Activated naive CD8-positive, alpha-beta T cell treated with anti-CD3 and anti-CD28 coated beads, Interleukin-2, amount 10 ng/mL, durations not matched to agents 7 days and 5 days (primary cell): ENCODE measurements at regions not wholly inside any gene's neighbourhood (a gene's known extent, or its start where the extent isn't known, plus 50 kb on each side); places are given as distances from the start of the nearest gene placed in this dataset.
A peak's percentile ranks its signal among the peaks of the same experiment; 100 is the strongest.

Source experiments
- ATAC-seq: fragments of 150-1000 bp; cut with Tn5 transposase; one replicate; pipeline ENCODE4 v1.10.0; 2021; ENCODE audit warnings: low read depth, moderate library complexity
- POLR2A ChIA-PET: fragments of 350-600 bp; sonication (Branson Sonifier 250); formaldehyde crosslinking; loops from one replicate; lab custom pipeline; 2021; ENCODE audit warnings: antibody characterized with exemption; lab: Charles Lee
- DNase-seq: peaks from one replicate; pipeline ENCODE4 v3.0.0; 2021
- H3K27ac Mint-ChIP-seq: one replicate; pipeline ENCODE4 v1.8.0; 2022; ENCODE audit warnings: mild to moderate bottlenecking, mixed read lengths
- H3K27me3 Mint-ChIP-seq: one replicate; pipeline ENCODE4 v1.8.0; 2022; ENCODE audit warnings: mild to moderate bottlenecking, moderate library complexity, mixed read lengths
- H3K36me3 Mint-ChIP-seq: one replicate; pipeline ENCODE4 v1.8.0; 2021; ENCODE audit warnings: mild to moderate bottlenecking, mixed read lengths
- H3K4me1 Mint-ChIP-seq: one replicate; pipeline ENCODE4 v1.8.0; 2021; ENCODE audit warnings: mixed read lengths
- H3K4me3 Mint-ChIP-seq: one replicate; pipeline ENCODE4 v1.8.0; 2022; ENCODE audit warnings: mild to moderate bottlenecking, moderate library complexity, mixed read lengths
- H3K9me3 Mint-ChIP-seq: one replicate; pipeline ENCODE4 v1.8.0; 2021; ENCODE audit warnings: mixed read lengths

- DNase-seq (no peak), ATAC-seq (peak; percentile 45)
- peaks cover 6% of the 10 kb centered on the region for H3K27me3 Mint-ChIP-seq
- POLR2A ChIA-PET: no interaction called here
- H3K9me3 Mint-ChIP-seq: no peaks in the 10 kb centered on the region
- H3K4me3 Mint-ChIP-seq: no peak overlapping the region
- peaks cover 1% of the 10 kb centered on the region for H3K4me1 Mint-ChIP-seq
- no peak overlapping the region for H3K27ac Mint-ChIP-seq
- peaks cover 3% of the 10 kb centered on the region for H3K36me3 Mint-ChIP-seq
These were observed 227.1 kb upstream of the KRR1 start for GRCh38 chr12:75738486-75738885.

- Mint-ChIP-seq H3K27me3 (peaks cover 8% of the 10 kb centered on the region), H3K36me3 (peaks cover 1% of the 10 kb centered on the region), H3K4me1 (peaks cover 1% of the 10 kb centered on the region), H3K27ac (no peak overlapping the region), H3K4me3 (no peak overlapping the region), H3K9me3 (no peaks in the 10 kb centered on the region)
- ATAC-seq (no peak), DNase-seq (no peak)
- POLR2A ChIA-PET: no interaction called here
These were observed 224.4 kb upstream of the KRR1 start for GRCh38 chr12:75735853-75736252.

- Mint-ChIP-seq H3K36me3 (no peaks in the 10 kb centered on the region), H3K27ac (no peak overlapping the region), H3K4me1 (no peaks in the 10 kb centered on the region), H3K9me3 (no peaks in the 10 kb centered on the region), H3K27me3 (peaks cover 6% of the 10 kb centered on the region), H3K4me3 (no peak overlapping the region)
- DNase-seq: no peak
- POLR2A ChIA-PET: no interaction called here
- ATAC-seq: no peak
These were observed 217.4 kb upstream of the KRR1 start for GRCh38 chr12:75728826-75729225.

- DNase-seq: no peak
- H3K4me1 Mint-ChIP-seq: peaks cover 10% of the 10 kb centered on the region
- H3K36me3 Mint-ChIP-seq: peaks cover 5% of the 10 kb centered on the region
- H3K4me3 Mint-ChIP-seq: no peak overlapping the region
- POLR2A ChIA-PET: no interaction called here
- no peak overlapping the region for H3K27ac Mint-ChIP-seq
- peaks cover 3% of the 10 kb centered on the region for H3K9me3 Mint-ChIP-seq
- no peak for ATAC-seq
- peaks cover 3% of the 10 kb centered on the region for H3K27me3 Mint-ChIP-seq
These were observed 216.2 kb upstream of the KRR1 start for GRCh38 chr12:75727577-75727976.

- H3K27me3 Mint-ChIP-seq: peaks cover 3% of the 10 kb centered on the region
- H3K4me1 Mint-ChIP-seq: peaks cover 19% of the 10 kb centered on the region
- H3K4me3 Mint-ChIP-seq: no peak overlapping the region
- POLR2A ChIA-PET: interaction anchor here (0.7 kb wide), 1 partner anchor 703 kb away, joined by 5 read pairs; no protein-coding TSS in a partner anchor
- H3K9me3 Mint-ChIP-seq: peaks cover 6% of the 10 kb centered on the region
- peaks cover 8% of the 10 kb centered on the region for H3K36me3 Mint-ChIP-seq
- ATAC-seq (no peak), DNase-seq (no peak)
- no peak overlapping the region for H3K27ac Mint-ChIP-seq
These were observed 214.2 kb upstream of the KRR1 start for GRCh38 chr12:75725521-75726111.

GRCh38 chr12:75724928-75725312 is 213.5 kb upstream of the KRR1 start:
- Mint-ChIP-seq H3K4me1 (peaks cover 19% of the 10 kb centered on the region), H3K27me3 (peaks cover 3% of the 10 kb centered on the region), H3K36me3 (peaks cover 10% of the 10 kb centered on the region), H3K9me3 (peaks cover 8% of the 10 kb centered on the region), H3K27ac (no peak overlapping the region), H3K4me3 (no peak overlapping the region)
- POLR2A ChIA-PET: no interaction called here
- ATAC-seq: no peak
- no peak for DNase-seq

- POLR2A ChIA-PET: no interaction called here
- Mint-ChIP-seq H3K36me3 (peaks cover 10% of the 10 kb centered on the region), H3K27me3 (peaks cover under 1% of the 10 kb centered on the region), H3K27ac (no peak overlapping the region), H3K4me3 (no peak overlapping the region), H3K9me3 (peaks cover 8% of the 10 kb centered on the region), H3K4me1 (peaks cover 19% of the 10 kb centered on the region)
- ATAC-seq (no peak), DNase-seq (no peak)
These were observed 213.0 kb upstream of the KRR1 start for GRCh38 chr12:75724307-75724927.

- H3K27me3 Mint-ChIP-seq: no peaks in the 10 kb centered on the region
- H3K4me3 Mint-ChIP-seq: peak overlapping the region; percentile 55
- ATAC-seq (peak; percentile 98), DNase-seq (no peak)
- H3K9me3 Mint-ChIP-seq: peaks cover 10% of the 10 kb centered on the region
- peaks cover 10% of the 10 kb centered on the region for H3K36me3 Mint-ChIP-seq
- POLR2A ChIA-PET: no interaction called here
- peaks cover 19% of the 10 kb centered on the region for H3K4me1 Mint-ChIP-seq
- peak overlapping the region; percentile 86 for H3K27ac Mint-ChIP-seq
These were observed 211.3 kb upstream of the KRR1 start for GRCh38 chr12:75722714-75723200.

- DNase-seq: no peak
- ATAC-seq: no peak
- H3K4me3 Mint-ChIP-seq: no peak overlapping the region
- H3K9me3 Mint-ChIP-seq: peaks cover 10% of the 10 kb centered on the region
- no peaks in the 10 kb centered on the region for H3K27me3 Mint-ChIP-seq
- H3K4me1 Mint-ChIP-seq: peaks cover 19% of the 10 kb centered on the region
- H3K27ac Mint-ChIP-seq: no peak overlapping the region
- H3K36me3 Mint-ChIP-seq: peaks cover 10% of the 10 kb centered on the region
- POLR2A ChIA-PET: no interaction called here
These were observed 210.4 kb upstream of the KRR1 start for GRCh38 chr12:75721796-75722195.

GRCh38 chr12:75720812-75721641 is 209.6 kb upstream of the KRR1 start:
- Mint-ChIP-seq H3K27me3 (no peaks in the 10 kb centered on the region), H3K4me3 (no peak overlapping the region), H3K4me1 (peaks cover 19% of the 10 kb centered on the region), H3K27ac (no peak overlapping the region), H3K9me3 (peaks cover 10% of the 10 kb centered on the region), H3K36me3 (peaks cover 10% of the 10 kb centered on the region)
- DNase-seq: no peak
- POLR2A ChIA-PET: no interaction called here
- ATAC-seq: no peak

- POLR2A ChIA-PET: no interaction called here
- ATAC-seq (no peak), DNase-seq (no peak)
- Mint-ChIP-seq H3K27me3 (no peaks in the 10 kb centered on the region), H3K4me3 (no peak overlapping the region), H3K36me3 (peaks cover 5% of the 10 kb centered on the region), H3K4me1 (peaks cover 13% of the 10 kb centered on the region), H3K9me3 (peaks cover 8% of the 10 kb centered on the region), H3K27ac (no peak overlapping the region)
These were observed 206.5 kb upstream of the KRR1 start for GRCh38 chr12:75717902-75718301.

- Mint-ChIP-seq H3K27ac (no peak overlapping the region), H3K36me3 (peaks cover 2% of the 10 kb centered on the region), H3K9me3 (peaks cover 5% of the 10 kb centered on the region), H3K27me3 (no peaks in the 10 kb centered on the region), H3K4me1 (peaks cover under 1% of the 10 kb centered on the region), H3K4me3 (no peak overlapping the region)
- POLR2A ChIA-PET: no interaction called here
- no peak for DNase-seq
- ATAC-seq: no peak
These were observed 205.0 kb upstream of the KRR1 start for GRCh38 chr12:75716291-75717025.

- no peaks in the 10 kb centered on the region for H3K4me1 Mint-ChIP-seq
- POLR2A ChIA-PET: no interaction called here
These were observed 204.3 kb upstream of the KRR1 start for GRCh38 chr12:75715682-75716081.

More at GRCh38 chr12:75715682-75716081, 204.3 kb upstream of the KRR1 start:
- no peak overlapping the region for H3K27ac Mint-ChIP-seq
- DNase-seq (no peak), ATAC-seq (no peak)
- H3K36me3 Mint-ChIP-seq: peaks cover 2% of the 10 kb centered on the region
- H3K4me3 Mint-ChIP-seq: no peak overlapping the region
- H3K9me3 Mint-ChIP-seq: peaks cover 6% of the 10 kb centered on the region
- H3K27me3 Mint-ChIP-seq: peaks cover 2% of the 10 kb centered on the region
